IMR-90 (cell line): ENCODE measurements at regions not wholly inside any gene's neighbourhood (a gene's known extent, or its start where the extent isn't known, plus 50 kb on each side); places are given as distances from the start of the nearest gene placed in this dataset.

Source experiments
- ATAC-seq: fragments of 200-7000 bp; cut with Tn5 transposase; 2 replicates; pipeline ENCODE4 v1.9.1; 2020; ENCODE audit warnings: low read depth, mild to moderate bottlenecking, moderate library complexity
- BruUV-seq: library from RNA; stranded (reverse); fragments of 400-500 nt; replicated peaks from 2 replicates; lab custom pipeline; 2021; lab: Mats Ljungman, UMichigan
- CTCF ChIA-PET: fragments of 300-600 bp; formaldehyde crosslinking; extraction: SDS; loops from one replicate; lab custom pipeline; 2021; ENCODE audit warnings: antibody characterized with exemption; lab: Yijun Ruan, JAX
- POLR2A ChIA-PET: fragments of 300-600 bp; sonication (Branson Sonifier 250); formaldehyde crosslinking; loops from one replicate; lab custom pipeline; 2022; ENCODE audit warnings: antibody characterized with exemption; ENCODE audit not compliant: unreplicated experiment; lab: Charles Lee
- DNase-seq: peaks from one replicate; pipeline ENCODE4 v3.0.0; 2013
- H2AFZ ChIP-seq: replicated peaks from 2 replicates; pipeline ENCODE3; 2013; ENCODE audit warnings: low read length, mild to moderate bottlenecking; ENCODE audit not compliant: poor library complexity
- H2AK5ac ChIP-seq: 2 replicates; pipeline ENCODE4 v1.6.1; 2013; ENCODE audit warnings: low read depth, low read length, inconsistent platforms
- H2AK9ac ChIP-seq: replicated peaks from 2 replicates; pipeline ENCODE3; 2013; ENCODE audit warnings: mild to moderate bottlenecking, low read depth, low read length, moderate library complexity; ENCODE audit not compliant: poor library complexity
- H2BK120ac ChIP-seq: 2 replicates; pipeline ENCODE4 v1.6.1; 2013; ENCODE audit warnings: low read depth, low read length, inconsistent platforms
- H2BK15ac ChIP-seq: 3 replicates; pipeline ENCODE4 v1.6.1; 2013; ENCODE audit warnings: low read depth, low read length, inconsistent platforms
- H2BK20ac ChIP-seq: 2 replicates; pipeline ENCODE4 v1.6.1; 2013; ENCODE audit warnings: low read depth, mild to moderate bottlenecking, inconsistent platforms, low read length, moderate library complexity
- H2BK5ac ChIP-seq: 2 replicates; pipeline ENCODE4 v1.6.1; 2013; ENCODE audit warnings: mild to moderate bottlenecking, low read depth, low read length, inconsistent platforms; ENCODE audit not compliant: poor library complexity, severe bottlenecking
- H3K14ac ChIP-seq: replicated peaks from 2 replicates; pipeline ENCODE4 v1.6.1; 2013; ENCODE audit warnings: low read depth, low read length, inconsistent platforms
- H3K18ac ChIP-seq: 2 replicates; pipeline ENCODE4 v1.6.1; 2013; ENCODE audit warnings: low read depth, low read length, control low read depth
- H3K23ac ChIP-seq: 2 replicates; pipeline ENCODE4 v1.6.1; 2013; ENCODE audit warnings: low read depth, low read length, inconsistent platforms
- H3K27ac ChIP-seq: 2 replicates; pipeline ENCODE4 v1.5.1; 2013; ENCODE audit warnings: mild to moderate bottlenecking, control low read depth, low read length; ENCODE audit not compliant: insufficient read depth
- H3K27me3 ChIP-seq: 2 replicates; pipeline ENCODE4 v1.6.1; 2013; ENCODE audit warnings: low read length; ENCODE audit not compliant: control insufficient read depth, insufficient read depth
- H3K36me3 ChIP-seq: 2 replicates; pipeline ENCODE4 v1.6.1; 2013; ENCODE audit warnings: low read length, mixed read lengths; ENCODE audit not compliant: control insufficient read depth, insufficient read depth
- H3K4ac ChIP-seq: 2 replicates; pipeline ENCODE4 v1.6.1; 2013; ENCODE audit warnings: low read depth, low read length, inconsistent platforms
- H3K4me1 ChIP-seq: 2 replicates; pipeline ENCODE4 v1.6.1; 2013; ENCODE audit warnings: low read length, mixed read lengths; ENCODE audit not compliant: control insufficient read depth, insufficient read depth
- H3K4me2 ChIP-seq: 2 replicates; pipeline ENCODE4 v1.6.1; 2013; ENCODE audit warnings: low read depth, mild to moderate bottlenecking, control low read depth, low read length, moderate library complexity
- H3K4me3 ChIP-seq: 2 replicates; pipeline ENCODE4 v1.5.1; 2013; ENCODE audit warnings: low read depth, mild to moderate bottlenecking, control low read depth, low read length, moderate library complexity; ENCODE audit not compliant: insufficient read depth
- H3K56ac ChIP-seq: 2 replicates; pipeline ENCODE4 v1.6.1; 2013; ENCODE audit warnings: low read length, inconsistent platforms; ENCODE audit not compliant: insufficient read depth; ENCODE audit errors: extremely low read depth
- H3K79me1 ChIP-seq, 2 experiments: 2 replicates each; pipeline ENCODE4 v1.6.1; 2013; ENCODE audit warnings: low read length in 2 of 2, inconsistent platforms in 1 of 2, low read depth in 1 of 2
- H3K9ac ChIP-seq: 2 replicates; pipeline ENCODE4 v1.6.1; 2013; ENCODE audit warnings: low read depth, low read length, control low read depth
- H3K9me1 ChIP-seq: 2 replicates; pipeline ENCODE4 v1.6.1; 2013; ENCODE audit warnings: low read length, inconsistent platforms; ENCODE audit not compliant: insufficient read depth
- H3K9me3 ChIP-seq: 2 replicates; pipeline ENCODE4 v1.6.1; 2013; ENCODE audit warnings: low read length; ENCODE audit not compliant: control insufficient read depth, insufficient read depth
- H4K20me1 ChIP-seq: 2 replicates; pipeline ENCODE4 v1.6.1; 2013; ENCODE audit warnings: low read length, inconsistent platforms; ENCODE audit not compliant: insufficient read depth
- H4K5ac ChIP-seq: 2 replicates; pipeline ENCODE4 v1.6.1; 2013; ENCODE audit warnings: mild to moderate bottlenecking, low read depth, low read length, control low read depth
- H4K8ac ChIP-seq, 2 experiments: 2 replicates each; pipeline ENCODE4 v1.6.1; 2013; ENCODE audit warnings: low read depth in 2 of 2, low read length in 2 of 2, control low read depth in 1 of 2, inconsistent platforms in 1 of 2
- H4K91ac ChIP-seq: 2 replicates; pipeline ENCODE4 v1.6.1; 2013; ENCODE audit warnings: low read depth, low read length, inconsistent platforms; ENCODE audit not compliant: insufficient read depth
- CEBPB ChIP-seq: IDR thresholded peaks from 2 replicates; pipeline ENCODE4 v1.6.1; 2012; ENCODE audit warnings: low read depth, low read length, improper control_type of control experiment
- MAZ ChIP-seq: IDR thresholded peaks from 2 replicates; pipeline ENCODE4 v1.6.1; 2012; ENCODE audit warnings: low read depth, mild to moderate bottlenecking, low read length, improper control_type of control experiment, moderate library complexity, borderline replicate concordance
- POLR2A ChIP-seq: IDR thresholded peaks from 2 replicates; pipeline ENCODE4 v1.6.1; 2012; ENCODE audit warnings: mild to moderate bottlenecking, low read depth, low read length
- RCOR1 ChIP-seq: IDR thresholded peaks from 2 replicates; pipeline ENCODE4 v1.6.1; 2012; ENCODE audit warnings: mild to moderate bottlenecking, low read length, improper control_type of control experiment; ENCODE audit not compliant: insufficient replicate concordance
- WGBS, 2 experiments: methylation state at CpG; one replicate each; pipeline versions ENCODE4 v1.1.5 to v1.1.7; 2013; ENCODE audit warnings: missing lambda C conversion rate in 2 of 2; ENCODE audit not compliant: insufficient read length in 1 of 2; ENCODE audit errors: extremely low coverage in 2 of 2; 5-methylcytosine and 5-hydroxymethylcytosine counted together
- dilution Hi-C: fragments of 300-500 bp; cut with HindIII; formaldehyde crosslinking; loops from one replicate; pipeline ENCODE4 v1.14.3; 2018; ENCODE audit warnings: low sequenced_read_pairs; ENCODE audit not compliant: unreplicated experiment
- in situ Hi-C: fragments of 300-500 bp; cut with MboI; formaldehyde crosslinking; loops from 3 replicates; pipeline ENCODE4 v1.14.3; 2019; ENCODE audit warnings: low sequenced_read_pairs, inconsistent platforms, mixed read lengths
- intact Hi-C: fragments of 100-400 bp; cut with micrococcal nuclease; formaldehyde crosslinking; loops from 2 replicates; pipeline ENCODE4 v1.10.0; 2022

GRCh38 chr6:6970851-6971250 lies 136.9 kb upstream of the RREB1 start:
- no peaks in the 10 kb centered on the region for H3K9me1 ChIP-seq
- no peak overlapping the region for H4K91ac ChIP-seq

More at GRCh38 chr6:6970851-6971250, 136.9 kb upstream of the RREB1 start:
- H3K4ac ChIP-seq: no peak overlapping the region
- no peak overlapping the region for H3K4me2 ChIP-seq
- no peak overlapping the region for H2AK5ac ChIP-seq
- no peak overlapping the region for H3K56ac ChIP-seq
- no peak overlapping the region for H2BK20ac ChIP-seq
- no peak overlapping the region for H3K9ac ChIP-seq
- ATAC-seq: no peak
- in situ Hi-C loops (no loop called here), intact Hi-C loops (no loop called here), dilution Hi-C loops (no loop called here)
- TF ChIP-seq CEBPB (no peak), RCOR1 (no peak), MAZ (no peak), POLR2A (no peak)
- H3K27ac ChIP-seq: no peak overlapping the region
- no peak overlapping the region for H2AK9ac ChIP-seq
- H4K5ac ChIP-seq: no peak overlapping the region
- peaks cover 5% of the 10 kb centered on the region for H3K27me3 ChIP-seq
- H2BK120ac ChIP-seq: no peak overlapping the region
- H3K18ac ChIP-seq: no peak overlapping the region
- no peak overlapping the region for H2BK5ac ChIP-seq
- no peaks in the 10 kb centered on the region for H3K4me1 ChIP-seq
- H3K9me3 ChIP-seq: no peaks in the 10 kb centered on the region
- H4K8ac ChIP-seq: no peak overlapping the region
- WGBS, 2 experiments: 80% methylated on average over 9 of the region's 16 CpGs; no CpG with 5 or more reads in 1 of the 2 experiments
- H3K14ac ChIP-seq: no peak overlapping the region
- BruUV-seq: no TSS peak
- ChIA-PET CTCF (no interaction called here), POLR2A (no interaction called here)
- no peak overlapping the region for H3K4me3 ChIP-seq
- H4K20me1 ChIP-seq: no peaks in the 10 kb centered on the region
- no peak overlapping the region for H2BK15ac ChIP-seq
- no peak overlapping the region for H2AFZ ChIP-seq
- H3K23ac ChIP-seq: no peak overlapping the region
- no peaks in the 10 kb centered on the region for H3K79me1 ChIP-seq
- no peaks in the 10 kb centered on the region for H3K36me3 ChIP-seq
- no peak for DNase-seq
